OCI-LY7 (cell line): ENCODE measurements at regions not wholly inside any gene's neighbourhood (a gene's known extent, or its start where the extent isn't known, plus 50 kb on each side); places are given as distances from the start of the nearest gene placed in this dataset.

Experiments
- EZH2phosphoT487 ChIP-seq: fragments of 200-600 bp; sonication (generic); IDR thresholded peaks from 2 replicates; pipeline ENCODE4 v1.6.1; 2018; ENCODE audit warnings: low read depth, borderline replicate concordance, mild to moderate bottlenecking, mixed run types, antibody characterized with exemption, low read length, moderate library complexity, mixed read lengths
- TF ChIP-seq, protein P1 (sequence below): fragments of 200-600 bp; sonication (generic); conservative IDR thresholded peaks from 2 replicates; pipeline ENCODE4 v1.5.1; 2014; ENCODE audit warnings: mild to moderate bottlenecking, antibody characterized with exemption, low read length, moderate library complexity, mixed read lengths

DNA sequence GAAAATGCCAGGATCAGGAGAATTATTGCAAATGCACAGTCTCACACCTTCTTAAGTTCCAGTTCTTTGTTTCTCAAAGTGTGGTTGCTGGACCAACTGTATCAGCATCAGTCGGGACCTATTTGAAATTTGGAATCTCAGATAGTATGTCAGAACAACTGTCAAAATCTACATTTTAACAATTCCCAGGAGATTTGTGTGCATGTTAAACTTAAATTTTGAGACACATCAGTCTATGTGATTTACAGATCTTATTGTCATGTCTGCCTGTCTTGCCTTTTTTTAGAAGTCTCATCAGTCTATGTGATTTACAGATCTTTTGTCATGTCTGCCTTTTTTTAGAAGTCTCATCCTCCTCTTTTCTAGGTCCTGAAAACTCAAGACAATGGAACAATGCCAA is 243.6 kb upstream of the MEIS1 start:
- TF ChIP-seq, protein P1, sequence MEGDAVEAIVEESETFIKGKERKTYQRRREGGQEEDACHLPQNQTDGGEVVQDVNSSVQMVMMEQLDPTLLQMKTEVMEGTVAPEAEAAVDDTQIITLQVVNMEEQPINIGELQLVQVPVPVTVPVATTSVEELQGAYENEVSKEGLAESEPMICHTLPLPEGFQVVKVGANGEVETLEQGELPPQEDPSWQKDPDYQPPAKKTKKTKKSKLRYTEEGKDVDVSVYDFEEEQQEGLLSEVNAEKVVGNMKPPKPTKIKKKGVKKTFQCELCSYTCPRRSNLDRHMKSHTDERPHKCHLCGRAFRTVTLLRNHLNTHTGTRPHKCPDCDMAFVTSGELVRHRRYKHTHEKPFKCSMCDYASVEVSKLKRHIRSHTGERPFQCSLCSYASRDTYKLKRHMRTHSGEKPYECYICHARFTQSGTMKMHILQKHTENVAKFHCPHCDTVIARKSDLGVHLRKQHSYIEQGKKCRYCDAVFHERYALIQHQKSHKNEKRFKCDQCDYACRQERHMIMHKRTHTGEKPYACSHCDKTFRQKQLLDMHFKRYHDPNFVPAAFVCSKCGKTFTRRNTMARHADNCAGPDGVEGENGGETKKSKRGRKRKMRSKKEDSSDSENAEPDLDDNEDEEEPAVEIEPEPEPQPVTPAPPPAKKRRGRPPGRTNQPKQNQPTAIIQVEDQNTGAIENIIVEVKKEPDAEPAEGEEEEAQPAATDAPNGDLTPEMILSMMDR, result no peak
- TF ChIP-seq EZH2phosphoT487, result no peak
